Neutrophil (primary cell): ENCODE measurements at regions not wholly inside any gene's neighbourhood (a gene's known extent, or its start where the extent isn't known, plus 50 kb on each side); places are given as distances from the start of the nearest gene placed in this dataset.

Source experiments
- H3K27ac ChIP-seq: fragments of 200-600 bp; sonication (generic); 2 replicates; pipeline ENCODE4 v1.5.1; 2016; ENCODE audit warnings: mild to moderate bottlenecking, moderate library complexity
- H3K27me3 ChIP-seq: fragments of 200-600 bp; sonication (generic); 2 replicates; pipeline ENCODE4 v1.6.0; 2016; ENCODE audit warnings: mild to moderate bottlenecking
- H3K36me3 ChIP-seq: fragments of 200-600 bp; sonication (generic); 2 replicates; pipeline ENCODE4 v1.5.1; 2017
- H3K4me1 ChIP-seq, 2 experiments: fragments of 200-600 bp in 1 of 2; sonication (generic) in 1 of 2; 1 replicate in 1 of 2; 2 replicates in 1 of 2; pipeline versions ENCODE4 v1.5.1 to v1.6.1; 2013 to 2016; ENCODE audit warnings: low read depth in 1 of 2, low read length in 1 of 2, mild to moderate bottlenecking in 1 of 2, moderate library complexity in 1 of 2; ENCODE audit not compliant: control insufficient read depth in 1 of 2, insufficient read depth in 1 of 2
- H3K4me3 ChIP-seq, 2 experiments: fragments of 200-600 bp in 1 of 2; sonication (generic) in 1 of 2; 1 replicate in 1 of 2; 2 replicates in 1 of 2; pipeline ENCODE4 v1.5.1; 2013 to 2016; ENCODE audit warnings: low read depth in 1 of 2, low read length in 1 of 2, mild to moderate bottlenecking in 1 of 2, moderate library complexity in 1 of 2
- H3K9me3 ChIP-seq: fragments of 200-600 bp; sonication (generic); 2 replicates; pipeline ENCODE4 v1.5.1; 2016
- TF ChIP-seq, protein P1 (sequence below): fragments of 200-600 bp; sonication (generic); IDR thresholded peaks from 2 replicates; pipeline ENCODE4 v1.5.1; 2016; ENCODE audit warnings: antibody characterized with exemption

DNA sequence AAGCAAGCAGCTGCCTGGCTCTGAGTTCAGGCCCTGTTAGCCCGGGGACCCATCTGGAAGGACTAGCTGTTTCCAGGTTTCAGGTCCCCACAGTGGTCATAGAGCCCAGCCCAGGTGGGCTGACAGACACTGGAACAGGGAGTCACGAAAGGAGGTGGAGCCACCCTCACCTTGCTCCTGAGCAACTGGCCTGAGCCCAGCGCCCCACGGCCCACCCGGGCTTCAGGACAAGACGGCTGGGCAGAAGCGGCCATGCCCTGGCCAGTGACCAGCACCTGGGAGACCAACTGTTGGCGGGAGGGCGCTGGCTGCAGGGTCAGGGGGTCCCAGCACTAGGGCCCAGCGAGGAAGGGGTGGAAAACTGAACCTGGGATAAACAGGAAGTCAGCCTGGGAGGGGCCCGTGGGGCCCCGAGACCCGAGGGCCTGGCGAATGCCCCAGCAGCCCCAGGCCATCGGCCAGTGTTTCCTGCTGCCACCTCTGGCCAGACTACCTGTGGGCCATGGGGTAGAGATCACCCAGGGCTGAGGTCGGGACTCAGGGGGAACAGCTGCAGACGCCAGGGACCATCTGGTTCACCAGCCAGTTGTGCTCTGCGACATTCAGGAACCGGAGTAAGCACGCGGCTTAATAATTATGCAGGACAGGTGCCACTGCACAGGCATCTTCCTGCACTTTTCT, 282.1 kb upstream of the PPP2R2D start:
- Histone ChIP-seq H3K4me1 (no peaks in the 10 kb centered on the region), H3K4me3 (no peak overlapping the region), H3K9me3 (no peaks in the 10 kb centered on the region), H3K27ac (no peak overlapping the region), H3K27me3 (no peaks in the 10 kb centered on the region), H3K36me3 (no peaks in the 10 kb centered on the region)
- TF ChIP-seq, protein P1, sequence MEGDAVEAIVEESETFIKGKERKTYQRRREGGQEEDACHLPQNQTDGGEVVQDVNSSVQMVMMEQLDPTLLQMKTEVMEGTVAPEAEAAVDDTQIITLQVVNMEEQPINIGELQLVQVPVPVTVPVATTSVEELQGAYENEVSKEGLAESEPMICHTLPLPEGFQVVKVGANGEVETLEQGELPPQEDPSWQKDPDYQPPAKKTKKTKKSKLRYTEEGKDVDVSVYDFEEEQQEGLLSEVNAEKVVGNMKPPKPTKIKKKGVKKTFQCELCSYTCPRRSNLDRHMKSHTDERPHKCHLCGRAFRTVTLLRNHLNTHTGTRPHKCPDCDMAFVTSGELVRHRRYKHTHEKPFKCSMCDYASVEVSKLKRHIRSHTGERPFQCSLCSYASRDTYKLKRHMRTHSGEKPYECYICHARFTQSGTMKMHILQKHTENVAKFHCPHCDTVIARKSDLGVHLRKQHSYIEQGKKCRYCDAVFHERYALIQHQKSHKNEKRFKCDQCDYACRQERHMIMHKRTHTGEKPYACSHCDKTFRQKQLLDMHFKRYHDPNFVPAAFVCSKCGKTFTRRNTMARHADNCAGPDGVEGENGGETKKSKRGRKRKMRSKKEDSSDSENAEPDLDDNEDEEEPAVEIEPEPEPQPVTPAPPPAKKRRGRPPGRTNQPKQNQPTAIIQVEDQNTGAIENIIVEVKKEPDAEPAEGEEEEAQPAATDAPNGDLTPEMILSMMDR: no peak

DNA sequence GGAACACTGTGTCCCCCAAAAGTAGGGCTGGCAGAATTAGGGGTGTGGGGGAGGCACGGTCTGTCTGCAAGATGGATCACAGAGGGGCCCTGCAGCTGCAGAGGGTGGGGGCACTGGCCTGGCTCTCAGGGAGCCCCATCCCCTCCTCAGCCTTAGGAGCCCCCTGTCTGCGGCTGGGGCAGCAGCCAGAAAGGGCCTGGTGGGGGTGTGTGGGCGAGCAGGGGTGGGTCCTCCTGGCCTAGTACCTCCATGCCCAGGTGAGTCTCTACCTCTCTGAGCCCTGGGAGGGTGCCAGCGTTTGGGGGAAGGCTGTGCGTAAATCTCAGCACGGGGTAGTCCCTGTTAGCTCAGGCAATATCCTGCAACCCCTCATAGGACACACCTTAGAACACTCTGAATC, 280.5 kb upstream of the PPP2R2D start:
- H3K4me1 ChIP-seq: no peaks in the 10 kb centered on the region
- no peaks in the 10 kb centered on the region for H3K36me3 ChIP-seq
- TF ChIP-seq, protein P1: no peak
- no peak overlapping the region for H3K4me3 ChIP-seq
- no peaks in the 10 kb centered on the region for H3K9me3 ChIP-seq
- no peak overlapping the region for H3K27ac ChIP-seq
- no peaks in the 10 kb centered on the region for H3K27me3 ChIP-seq

DNA sequence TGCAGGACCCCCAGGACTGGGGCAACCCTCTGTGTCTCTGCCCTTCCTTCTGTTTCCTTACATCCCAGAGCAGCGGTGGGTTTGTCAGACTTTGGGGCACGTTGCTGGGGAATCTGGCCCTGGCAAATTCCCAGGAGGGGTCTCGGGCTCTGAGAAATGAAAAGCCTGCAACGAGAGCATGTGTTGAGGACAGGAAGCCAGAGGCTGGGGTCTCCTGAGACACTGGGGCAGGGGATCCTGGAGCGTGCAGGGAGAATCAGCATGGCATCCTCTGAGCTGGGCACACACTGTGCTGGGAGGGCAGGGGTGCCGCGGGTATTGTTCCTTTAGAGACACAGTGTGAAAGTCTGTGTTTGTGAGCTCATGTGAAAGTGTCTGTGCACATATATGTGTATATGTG, 279.9 kb upstream of the PPP2R2D start:
- H3K36me3 ChIP-seq: no peaks in the 10 kb centered on the region
- H3K9me3 ChIP-seq: no peaks in the 10 kb centered on the region
- no peaks in the 10 kb centered on the region for H3K4me1 ChIP-seq
- TF ChIP-seq, protein P1: no peak
- H3K27ac ChIP-seq: no peak overlapping the region
- no peak overlapping the region for H3K4me3 ChIP-seq
- H3K27me3 ChIP-seq: no peaks in the 10 kb centered on the region

DNA sequence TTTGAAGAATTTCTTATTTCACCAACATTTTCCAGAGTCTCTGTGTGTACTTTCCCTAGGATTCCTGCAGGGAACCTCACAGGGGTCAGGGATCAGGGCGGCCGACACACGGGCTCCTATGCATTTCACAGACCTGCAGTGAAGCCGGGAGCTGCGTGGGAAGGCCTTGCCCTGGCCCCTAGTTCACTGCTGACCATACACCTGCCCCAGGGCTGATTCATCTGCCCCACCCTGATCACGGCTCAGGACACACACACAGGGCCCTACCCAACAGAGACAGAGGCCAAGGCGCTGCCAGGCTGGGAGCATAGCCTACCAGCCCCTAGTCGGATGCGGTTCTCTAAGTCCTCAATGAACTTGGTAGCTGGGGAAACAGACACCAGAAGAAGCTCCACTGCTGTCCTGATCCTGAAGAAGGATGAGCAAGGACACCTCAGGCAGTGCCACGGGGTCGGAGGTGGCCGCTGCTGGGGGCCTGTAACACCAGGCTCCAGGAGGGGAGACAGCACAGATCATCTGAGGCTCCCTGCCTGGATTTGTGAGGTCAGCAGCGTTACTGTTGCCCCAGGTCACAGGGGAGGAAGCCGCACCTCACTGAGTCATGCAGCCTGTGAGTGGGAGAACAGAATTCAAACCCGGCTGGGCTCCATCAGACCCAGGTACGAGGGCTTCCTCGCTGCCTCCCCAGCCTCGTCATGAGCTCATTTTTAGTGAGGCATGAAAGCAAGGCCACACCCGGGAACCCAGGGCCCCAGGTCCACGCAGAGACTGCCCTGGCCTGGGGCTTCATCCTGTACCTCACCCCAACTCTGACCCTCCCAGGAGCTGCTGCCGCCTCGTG, 278.8 kb upstream of the PPP2R2D start:
- H3K4me3 ChIP-seq: no peak overlapping the region
- H3K9me3 ChIP-seq: no peaks in the 10 kb centered on the region
- H3K27ac ChIP-seq: no peak overlapping the region
- no peaks in the 10 kb centered on the region for H3K36me3 ChIP-seq
- TF ChIP-seq, protein P1: no peak
- H3K4me1 ChIP-seq: no peaks in the 10 kb centered on the region
- H3K27me3 ChIP-seq: no peaks in the 10 kb centered on the region

DNA sequence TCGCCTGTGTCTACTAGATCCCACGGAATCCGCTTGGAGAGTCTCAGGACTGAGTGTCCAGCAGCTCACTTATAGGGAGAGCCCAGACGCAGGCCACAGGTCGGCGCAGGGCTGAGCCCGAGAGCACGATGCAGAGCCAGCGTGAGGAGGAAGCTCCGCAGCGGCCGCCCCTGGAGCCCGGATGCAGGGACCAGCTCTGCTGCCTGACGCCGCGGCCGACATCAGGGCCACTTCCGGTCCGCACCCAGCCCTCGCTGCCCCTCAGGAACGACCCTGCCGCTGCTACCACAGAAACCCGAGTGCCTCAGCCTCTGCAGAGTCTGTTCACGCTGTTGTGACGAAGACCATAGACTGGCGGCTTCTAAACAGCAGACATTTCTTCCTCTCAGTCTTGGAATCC, 275.8 kb upstream of the PPP2R2D start:
- H3K9me3 ChIP-seq: no peaks in the 10 kb centered on the region
- no peaks in the 10 kb centered on the region for H3K27me3 ChIP-seq
- no peaks in the 10 kb centered on the region for H3K4me1 ChIP-seq
- TF ChIP-seq, protein P1: no peak
- H3K4me3 ChIP-seq: no peak overlapping the region
- H3K36me3 ChIP-seq: no peaks in the 10 kb centered on the region
- no peak overlapping the region for H3K27ac ChIP-seq
